IMR-90 (cell line): ENCODE measurements at regions not wholly inside any gene's neighbourhood (a gene's known extent, or its start where the extent isn't known, plus 50 kb on each side); places are given as distances from the start of the nearest gene placed in this dataset.

Experiments used
- ATAC-seq: fragments of 200-7000 bp; cut with Tn5 transposase; 2 replicates; pipeline ENCODE4 v1.9.1; 2020; ENCODE audit warnings: low read depth, mild to moderate bottlenecking, moderate library complexity
- BruUV-seq: library from RNA; stranded (reverse); fragments of 400-500 nt; replicated peaks from 2 replicates; lab custom pipeline; 2021; lab: Mats Ljungman, UMichigan
- CTCF ChIA-PET: fragments of 300-600 bp; formaldehyde crosslinking; extraction: SDS; loops from one replicate; lab custom pipeline; 2021; ENCODE audit warnings: antibody characterized with exemption; lab: Yijun Ruan, JAX
- POLR2A ChIA-PET: fragments of 300-600 bp; sonication (Branson Sonifier 250); formaldehyde crosslinking; loops from one replicate; lab custom pipeline; 2022; ENCODE audit warnings: antibody characterized with exemption; ENCODE audit not compliant: unreplicated experiment; lab: Charles Lee
- DNase-seq: peaks from one replicate; pipeline ENCODE4 v3.0.0; 2013
- H2AFZ ChIP-seq: replicated peaks from 2 replicates; pipeline ENCODE3; 2013; ENCODE audit warnings: low read length, mild to moderate bottlenecking; ENCODE audit not compliant: poor library complexity
- H2AK5ac ChIP-seq: 2 replicates; pipeline ENCODE4 v1.6.1; 2013; ENCODE audit warnings: low read depth, low read length, inconsistent platforms
- H2AK9ac ChIP-seq: replicated peaks from 2 replicates; pipeline ENCODE3; 2013; ENCODE audit warnings: mild to moderate bottlenecking, low read depth, low read length, moderate library complexity; ENCODE audit not compliant: poor library complexity
- H2BK120ac ChIP-seq: 2 replicates; pipeline ENCODE4 v1.6.1; 2013; ENCODE audit warnings: low read depth, low read length, inconsistent platforms
- H2BK15ac ChIP-seq: 3 replicates; pipeline ENCODE4 v1.6.1; 2013; ENCODE audit warnings: low read depth, low read length, inconsistent platforms
- H2BK20ac ChIP-seq: 2 replicates; pipeline ENCODE4 v1.6.1; 2013; ENCODE audit warnings: low read depth, mild to moderate bottlenecking, inconsistent platforms, low read length, moderate library complexity
- H2BK5ac ChIP-seq: 2 replicates; pipeline ENCODE4 v1.6.1; 2013; ENCODE audit warnings: mild to moderate bottlenecking, low read depth, low read length, inconsistent platforms; ENCODE audit not compliant: poor library complexity, severe bottlenecking
- H3K14ac ChIP-seq: replicated peaks from 2 replicates; pipeline ENCODE4 v1.6.1; 2013; ENCODE audit warnings: low read depth, low read length, inconsistent platforms
- H3K18ac ChIP-seq: 2 replicates; pipeline ENCODE4 v1.6.1; 2013; ENCODE audit warnings: low read depth, low read length, control low read depth
- H3K23ac ChIP-seq: 2 replicates; pipeline ENCODE4 v1.6.1; 2013; ENCODE audit warnings: low read depth, low read length, inconsistent platforms
- H3K27ac ChIP-seq: 2 replicates; pipeline ENCODE4 v1.5.1; 2013; ENCODE audit warnings: mild to moderate bottlenecking, control low read depth, low read length; ENCODE audit not compliant: insufficient read depth
- H3K27me3 ChIP-seq: 2 replicates; pipeline ENCODE4 v1.6.1; 2013; ENCODE audit warnings: low read length; ENCODE audit not compliant: control insufficient read depth, insufficient read depth
- H3K36me3 ChIP-seq: 2 replicates; pipeline ENCODE4 v1.6.1; 2013; ENCODE audit warnings: low read length, mixed read lengths; ENCODE audit not compliant: control insufficient read depth, insufficient read depth
- H3K4ac ChIP-seq: 2 replicates; pipeline ENCODE4 v1.6.1; 2013; ENCODE audit warnings: low read depth, low read length, inconsistent platforms
- H3K4me1 ChIP-seq: 2 replicates; pipeline ENCODE4 v1.6.1; 2013; ENCODE audit warnings: low read length, mixed read lengths; ENCODE audit not compliant: control insufficient read depth, insufficient read depth
- H3K4me2 ChIP-seq: 2 replicates; pipeline ENCODE4 v1.6.1; 2013; ENCODE audit warnings: low read depth, mild to moderate bottlenecking, control low read depth, low read length, moderate library complexity
- H3K4me3 ChIP-seq: 2 replicates; pipeline ENCODE4 v1.5.1; 2013; ENCODE audit warnings: low read depth, mild to moderate bottlenecking, control low read depth, low read length, moderate library complexity; ENCODE audit not compliant: insufficient read depth
- H3K56ac ChIP-seq: 2 replicates; pipeline ENCODE4 v1.6.1; 2013; ENCODE audit warnings: low read length, inconsistent platforms; ENCODE audit not compliant: insufficient read depth; ENCODE audit errors: extremely low read depth
- H3K79me1 ChIP-seq, 2 experiments: 2 replicates each; pipeline ENCODE4 v1.6.1; 2013; ENCODE audit warnings: low read length in 2 of 2, inconsistent platforms in 1 of 2, low read depth in 1 of 2
- H3K9ac ChIP-seq: 2 replicates; pipeline ENCODE4 v1.6.1; 2013; ENCODE audit warnings: low read depth, low read length, control low read depth
- H3K9me1 ChIP-seq: 2 replicates; pipeline ENCODE4 v1.6.1; 2013; ENCODE audit warnings: low read length, inconsistent platforms; ENCODE audit not compliant: insufficient read depth
- H3K9me3 ChIP-seq: 2 replicates; pipeline ENCODE4 v1.6.1; 2013; ENCODE audit warnings: low read length; ENCODE audit not compliant: control insufficient read depth, insufficient read depth
- H4K20me1 ChIP-seq: 2 replicates; pipeline ENCODE4 v1.6.1; 2013; ENCODE audit warnings: low read length, inconsistent platforms; ENCODE audit not compliant: insufficient read depth
- H4K5ac ChIP-seq: 2 replicates; pipeline ENCODE4 v1.6.1; 2013; ENCODE audit warnings: mild to moderate bottlenecking, low read depth, low read length, control low read depth
- H4K8ac ChIP-seq, 2 experiments: 2 replicates each; pipeline ENCODE4 v1.6.1; 2013; ENCODE audit warnings: low read depth in 2 of 2, low read length in 2 of 2, control low read depth in 1 of 2, inconsistent platforms in 1 of 2
- H4K91ac ChIP-seq: 2 replicates; pipeline ENCODE4 v1.6.1; 2013; ENCODE audit warnings: low read depth, low read length, inconsistent platforms; ENCODE audit not compliant: insufficient read depth
- CHD1 ChIP-seq: IDR thresholded peaks from 2 replicates; pipeline ENCODE4 v1.6.1; 2012; ENCODE audit warnings: low read depth, low read length, improper control_type of control experiment
- CTCF ChIP-seq: conservative IDR thresholded peaks from 2 replicates; pipeline ENCODE4 v1.5.1; 2012; ENCODE audit warnings: mild to moderate bottlenecking, low read depth, low read length, improper control_type of control experiment
- ELK1 ChIP-seq: fragments of 150-350 bp; IDR thresholded peaks from 2 replicates; pipeline ENCODE4 v1.6.1; 2016; ENCODE audit warnings: low read depth, mild to moderate bottlenecking, low read length, moderate library complexity, borderline replicate concordance
- FOS ChIP-seq: fragments of 150-350 bp; IDR thresholded peaks from 2 replicates; pipeline ENCODE4 v1.6.1; 2016; ENCODE audit warnings: low read depth, low read length
- MAFK ChIP-seq: IDR thresholded peaks from 2 replicates; pipeline ENCODE4 v1.6.1; 2012; ENCODE audit warnings: low read depth, low read length, improper control_type of control experiment
- MAZ ChIP-seq: IDR thresholded peaks from 2 replicates; pipeline ENCODE4 v1.6.1; 2012; ENCODE audit warnings: low read depth, mild to moderate bottlenecking, low read length, improper control_type of control experiment, moderate library complexity, borderline replicate concordance
- MXI1 ChIP-seq: IDR thresholded peaks from 2 replicates; pipeline ENCODE4 v1.6.1; 2012; ENCODE audit warnings: low read depth, mild to moderate bottlenecking, low read length, moderate library complexity, borderline replicate concordance
- NFE2L2 ChIP-seq: fragments of 150-350 bp; IDR thresholded peaks from 2 replicates; pipeline ENCODE4 v1.6.1; 2016; ENCODE audit warnings: low read depth, mild to moderate bottlenecking, low read length
- POLR2A ChIP-seq: IDR thresholded peaks from 2 replicates; pipeline ENCODE4 v1.6.1; 2012; ENCODE audit warnings: mild to moderate bottlenecking, low read depth, low read length
- RAD21 ChIP-seq: IDR thresholded peaks from 2 replicates; pipeline ENCODE4 v1.6.1; 2012; ENCODE audit warnings: low read length, improper control_type of control experiment
- RCOR1 ChIP-seq: IDR thresholded peaks from 2 replicates; pipeline ENCODE4 v1.6.1; 2012; ENCODE audit warnings: mild to moderate bottlenecking, low read length, improper control_type of control experiment; ENCODE audit not compliant: insufficient replicate concordance
- RFX5 ChIP-seq: IDR thresholded peaks from 2 replicates; pipeline ENCODE4 v1.8.0; 2012; ENCODE audit warnings: low read depth, mild to moderate bottlenecking, low read length, moderate library complexity
- SMC3 ChIP-seq: fragments of 150-350 bp; IDR thresholded peaks from 2 replicates; pipeline ENCODE4 v1.6.1; 2016; ENCODE audit warnings: low read depth, mild to moderate bottlenecking, antibody characterized with exemption, low read length, moderate library complexity
- USF2 ChIP-seq: fragments of 150-350 bp; IDR thresholded peaks from 2 replicates; pipeline ENCODE4 v1.6.1; 2017; ENCODE audit warnings: mild to moderate bottlenecking, antibody characterized with exemption, low read length, low read depth
- WGBS, 2 experiments: methylation state at CpG; one replicate each; pipeline versions ENCODE4 v1.1.5 to v1.1.7; 2013; ENCODE audit warnings: missing lambda C conversion rate in 2 of 2; ENCODE audit not compliant: insufficient read length in 1 of 2; ENCODE audit errors: extremely low coverage in 2 of 2; 5-methylcytosine and 5-hydroxymethylcytosine counted together
- dilution Hi-C: fragments of 300-500 bp; cut with HindIII; formaldehyde crosslinking; loops from one replicate; pipeline ENCODE4 v1.14.3; 2018; ENCODE audit warnings: low sequenced_read_pairs; ENCODE audit not compliant: unreplicated experiment
- in situ Hi-C: fragments of 300-500 bp; cut with MboI; formaldehyde crosslinking; loops from 3 replicates; pipeline ENCODE4 v1.14.3; 2019; ENCODE audit warnings: low sequenced_read_pairs, inconsistent platforms, mixed read lengths
- intact Hi-C: fragments of 100-400 bp; cut with micrococcal nuclease; formaldehyde crosslinking; loops from 2 replicates; pipeline ENCODE4 v1.10.0; 2022

GRCh38 chr16:60558936-60559335, 1477.3 kb downstream of the CDH8 start:
- TF ChIP-seq CTCF (no peak), ELK1 (no peak), CHD1 (no peak), MAFK (no peak), RCOR1 (no peak), USF2 (no peak), POLR2A (no peak), RAD21 (no peak), MAZ (no peak), SMC3 (no peak), RFX5 (no peak), MXI1 (no peak), FOS (no peak), NFE2L2 (no peak)
- no peak overlapping the region for H2BK120ac ChIP-seq
- H3K9ac ChIP-seq = no peak overlapping the region
- no peak overlapping the region for H3K14ac ChIP-seq
- no peak overlapping the region for H3K4ac ChIP-seq
- no peak overlapping the region for H2AFZ ChIP-seq
- no peak overlapping the region for H3K18ac ChIP-seq
- no peak overlapping the region for H2AK5ac ChIP-seq
- BruUV-seq = no TSS peak
- H4K20me1 ChIP-seq = no peaks in the 10 kb centered on the region
- no peaks in the 10 kb centered on the region for H3K27me3 ChIP-seq
- H4K5ac ChIP-seq = no peak overlapping the region
- no peak overlapping the region for H3K4me2 ChIP-seq
- no peaks in the 10 kb centered on the region for H3K36me3 ChIP-seq
- no peak overlapping the region for H2BK15ac ChIP-seq
- H3K27ac ChIP-seq = no peak overlapping the region
- ChIA-PET CTCF (no interaction called here), POLR2A (no interaction called here)
- H2BK20ac ChIP-seq = no peak overlapping the region
- DNase-seq (no peak), ATAC-seq (no peak)
- H3K23ac ChIP-seq = no peak overlapping the region
- H3K4me1 ChIP-seq = no peaks in the 10 kb centered on the region
- H2BK5ac ChIP-seq = no peak overlapping the region
- intact Hi-C loops (no loop called here), in situ Hi-C loops (no loop called here), dilution Hi-C loops (no loop called here)
- no peak overlapping the region for H2AK9ac ChIP-seq
- no peaks in the 10 kb centered on the region for H3K79me1 ChIP-seq
- WGBS, 2 experiments = no CpG with 5 or more reads among the region's 1 CpG
- no peak overlapping the region for H4K8ac ChIP-seq
- no peaks in the 10 kb centered on the region for H3K9me1 ChIP-seq
- no peak overlapping the region for H3K4me3 ChIP-seq
- H3K9me3 ChIP-seq = peaks cover 8% of the 10 kb centered on the region; the same call in 1 of the 2 replicates
- no peak overlapping the region for H3K56ac ChIP-seq
- H4K91ac ChIP-seq = no peak overlapping the region
